HCT116 (cell line): ENCODE measurements at regions not wholly inside any gene's neighbourhood (a gene's known extent, or its start where the extent isn't known, plus 50 kb on each side); places are given as distances from the start of the nearest gene placed in this dataset.

Source experiments
- ATAC-seq: fragments of 200-7000 bp; cut with Tn5 transposase; 2 replicates; pipeline ENCODE4 v1.9.1; 2020; ENCODE audit warnings: mild to moderate bottlenecking, moderate library complexity
- BruUV-seq: library from RNA; stranded (reverse); fragments of 400-500 nt; replicated peaks from 2 replicates; lab custom pipeline; 2021; lab: Mats Ljungman, UMichigan
- CTCF ChIA-PET: fragments of 300-600 bp; sonication (Branson Sonifier 250); formaldehyde crosslinking; loops from one replicate; lab custom pipeline; 2021; ENCODE audit warnings: antibody characterized with exemption; lab: Charles Lee
- POLR2A ChIA-PET: fragments of 300-600, 350-600 bp; sonication (Branson Sonifier 250); formaldehyde crosslinking; loops from one replicate; lab custom pipeline; 2021; ENCODE audit warnings: antibody characterized with exemption; lab: Charles Lee
- RAD21 ChIA-PET, 2 experiments: fragments of 300-600 bp; sonication (Branson Sonifier 250); formaldehyde crosslinking; loops; one replicate each; lab custom pipeline; 2023; ENCODE audit warnings: low total read pairs in 2 of 2; ENCODE audit not compliant: uncharacterized antibody in 2 of 2, unreplicated experiment in 2 of 2, low non-redundant PET in 1 of 2; lab: Charles Lee
- DNase-seq: peaks from one replicate; pipeline ENCODE4 v3.0.0-alpha.2; 2010; ENCODE audit warnings: low read depth, low spot score
- H2AFZ ChIP-seq: fragments of 200-600 bp; shearing (Covaris generic), sonication (generic); 2 replicates; pipeline ENCODE4 v1.6.1; 2017; ENCODE audit warnings: low read depth, mixed run types, mixed read lengths, antibody characterized with exemption, low read length; ENCODE audit not compliant: poor library complexity, severe bottlenecking
- H3K27ac ChIP-seq: 2 replicates; pipeline ENCODE4 v1.5.1; 2012; ENCODE audit warnings: low read depth, low read length
- H3K27me3 ChIP-seq: fragments of 200-600 bp; sonication (generic); 2 replicates; pipeline ENCODE4 v1.6.1; 2016; ENCODE audit warnings: mixed run types, low read length, mixed read lengths; ENCODE audit not compliant: insufficient read depth
- H3K36me3 ChIP-seq, 2 experiments: fragments of 200-500 bp in 1 of 2; fragments of 200-600 bp in 1 of 2; sonication (Bioruptor generic) in 1 of 2; sonication (generic) in 1 of 2; 2 replicates each; pipeline versions ENCODE4 v1.5.1 to v1.6.1; 2014 to 2016; ENCODE audit warnings: low read length in 2 of 2, inconsistent platforms in 1 of 2, mixed read lengths in 1 of 2, mixed run types in 1 of 2; ENCODE audit not compliant: insufficient read depth in 2 of 2, control insufficient read depth in 1 of 2
- H3K4me1 ChIP-seq, 2 experiments: fragments of 200-600 bp in 1 of 2; sonication (generic) in 1 of 2; 2 replicates each; pipeline versions ENCODE4 v1.5.1 to v1.6.1; 2012 to 2017; ENCODE audit warnings: low read length in 2 of 2, inconsistent platforms in 1 of 2, mild to moderate bottlenecking in 1 of 2, mixed read lengths in 1 of 2, mixed run types in 1 of 2, moderate library complexity in 1 of 2; ENCODE audit not compliant: insufficient read depth in 2 of 2, control insufficient read depth in 1 of 2
- H3K4me2 ChIP-seq: fragments of 200-600 bp; sonication (generic); 2 replicates; pipeline ENCODE4 v1.6.1; 2017; ENCODE audit warnings: mixed run types, low read length, mixed read lengths
- H3K4me3 ChIP-seq, 2 experiments: fragments of 200-600 bp in 1 of 2; sonication (generic) in 1 of 2; replicated peaks in 1 of 2; 2 replicates each; pipeline ENCODE4 v1.5.1; 2011 to 2016; ENCODE audit warnings: low read length in 2 of 2, control low read depth in 1 of 2, low read depth in 1 of 2, mild to moderate bottlenecking in 1 of 2, mixed read lengths in 1 of 2, mixed run types in 1 of 2
- H3K79me2 ChIP-seq: fragments of 200-600 bp; sonication (generic); 2 replicates; pipeline ENCODE4 v1.6.1; 2017; ENCODE audit warnings: mild to moderate bottlenecking, mixed run types, low read length, moderate library complexity, mixed read lengths; ENCODE audit not compliant: insufficient read depth
- H3K9ac ChIP-seq: fragments of 200-600 bp; sonication (generic); 2 replicates; pipeline ENCODE4 v1.6.1; 2016; ENCODE audit warnings: low read length, mixed read lengths
- H3K9me2 ChIP-seq: fragments of 200-600 bp; sonication (generic), shearing (Covaris generic); 2 replicates; pipeline ENCODE4 v1.6.1; 2017; ENCODE audit warnings: mixed run types, mild to moderate bottlenecking, moderate library complexity; ENCODE audit not compliant: insufficient read depth
- H3K9me3 ChIP-seq, 2 experiments: fragments of 200-500 bp in 1 of 2; fragments of 200-600 bp in 1 of 2; sonication (Bioruptor generic) in 1 of 2; sonication (generic) in 1 of 2; 2 replicates each; pipeline ENCODE4 v1.6.1; 2014 to 2017; ENCODE audit warnings: low read length in 2 of 2, mixed read lengths in 2 of 2, inconsistent platforms in 1 of 2, low read depth in 1 of 2, mild to moderate bottlenecking in 1 of 2, mixed run types in 1 of 2, moderate library complexity in 1 of 2; ENCODE audit not compliant: control insufficient read depth in 1 of 2, insufficient read depth in 1 of 2
- H4K20me1 ChIP-seq: fragments of 200-600 bp; sonication (generic), shearing (Covaris generic); 2 replicates; pipeline ENCODE4 v1.6.1; 2017; ENCODE audit warnings: mixed run types, mild to moderate bottlenecking, moderate library complexity; ENCODE audit not compliant: insufficient read depth
- CBX3 ChIP-seq: IDR thresholded peaks from 2 replicates; pipeline ENCODE4 v1.6.1; 2012; ENCODE audit warnings: low read depth
- CEBPB ChIP-seq: IDR thresholded peaks from 2 replicates; pipeline ENCODE4 v1.6.1; 2012; ENCODE audit warnings: low read depth
- EGR1 ChIP-seq: IDR thresholded peaks from 2 replicates; pipeline ENCODE4 v1.6.1; 2012; ENCODE audit warnings: low read depth
- ELF1 ChIP-seq: IDR thresholded peaks from 2 replicates; pipeline ENCODE4 v1.6.1; 2012; ENCODE audit warnings: low read depth, borderline replicate concordance
- EZH2phosphoT487 ChIP-seq: fragments of 200-600 bp; IDR thresholded peaks from 2 replicates; pipeline ENCODE4 v1.6.1; 2018; ENCODE audit warnings: antibody characterized with exemption, borderline replicate concordance
- FOSL1 ChIP-seq: IDR thresholded peaks from 2 replicates; pipeline ENCODE4 v1.6.1; 2012; ENCODE audit warnings: low read depth
- JUND ChIP-seq: IDR thresholded peaks from 2 replicates; pipeline ENCODE4 v1.6.1; 2012
- POLR2A ChIP-seq: IDR thresholded peaks from 2 replicates; pipeline ENCODE4 v1.7.0; 2011; ENCODE audit warnings: borderline replicate concordance; ENCODE audit not compliant: insufficient read depth, insufficient read length; ENCODE audit errors: extremely low read depth
- POLR2AphosphoS5 ChIP-seq: IDR thresholded peaks from 2 replicates; pipeline ENCODE4 v1.6.1; 2011; ENCODE audit warnings: mild to moderate bottlenecking, low read depth, low read length, moderate library complexity
- SIN3A ChIP-seq: IDR thresholded peaks from 2 replicates; pipeline ENCODE4 v1.6.1; 2012; ENCODE audit warnings: low read depth
- SP1 ChIP-seq: IDR thresholded peaks from 2 replicates; pipeline ENCODE4 v1.6.1; 2012; ENCODE audit warnings: low read depth
- TCF7L2 ChIP-seq: IDR thresholded peaks from 2 replicates; pipeline ENCODE4 v1.7.0; 2011; ENCODE audit warnings: borderline replicate concordance, inconsistent platforms; ENCODE audit not compliant: insufficient read depth, insufficient read length; ENCODE audit errors: extremely low read depth
- YY1 ChIP-seq: IDR thresholded peaks from 2 replicates; pipeline ENCODE4 v1.6.1; 2011; ENCODE audit warnings: low read length, low read depth, moderate library complexity, mild to moderate bottlenecking; ENCODE audit not compliant: insufficient replicate concordance; ENCODE audit errors: extremely low read depth
- ZFX ChIP-seq: fragments of 450-650 bp; IDR thresholded peaks from 2 replicates; pipeline ENCODE4 v1.6.1; 2017
- ZNF274 ChIP-seq: fragments of 200-500 bp; sonication (Bioruptor generic); IDR thresholded peaks from 2 replicates; pipeline ENCODE4 v1.6.1; 2014; ENCODE audit warnings: mild to moderate bottlenecking, low read depth, low read length, inconsistent platforms
- intact Hi-C: fragments of 100-400 bp; cut with micrococcal nuclease; formaldehyde crosslinking; loops from 2 replicates; pipeline ENCODE4 v1.10.0; 2022
- TF ChIP-seq, protein P1 (sequence below): IDR thresholded peaks from 2 replicates; pipeline ENCODE4 v1.6.1; 2011; ENCODE audit warnings: mild to moderate bottlenecking, low read length, moderate library complexity; ENCODE audit not compliant: insufficient replicate concordance; ENCODE audit errors: extremely low read depth
- TF ChIP-seq, protein P2 (sequence below): IDR thresholded peaks from 2 replicates; pipeline ENCODE4 v1.6.1; 2012; ENCODE audit warnings: low read depth
- TF ChIP-seq, protein P3 (sequence below): IDR thresholded peaks from 2 replicates; pipeline ENCODE4 v1.6.1; 2012
- TF ChIP-seq, protein P4 (sequence below), 3 experiments: fragments of 200-600 bp in 1 of 3; sonication (generic) in 1 of 3; IDR thresholded peaks in 2 of 3; conservative IDR thresholded peaks in 1 of 3; 2 replicates each; pipeline ENCODE4 v1.5.1; 2012 to 2017; ENCODE audit warnings: low read depth in 2 of 3, low read length in 2 of 3, antibody characterized with exemption in 1 of 3, borderline replicate concordance in 1 of 3, control low read depth in 1 of 3, mild to moderate bottlenecking in 1 of 3, mixed read lengths in 1 of 3, mixed run types in 1 of 3, moderate library complexity in 1 of 3; ENCODE audit not compliant: insufficient read depth in 1 of 3

DNA sequence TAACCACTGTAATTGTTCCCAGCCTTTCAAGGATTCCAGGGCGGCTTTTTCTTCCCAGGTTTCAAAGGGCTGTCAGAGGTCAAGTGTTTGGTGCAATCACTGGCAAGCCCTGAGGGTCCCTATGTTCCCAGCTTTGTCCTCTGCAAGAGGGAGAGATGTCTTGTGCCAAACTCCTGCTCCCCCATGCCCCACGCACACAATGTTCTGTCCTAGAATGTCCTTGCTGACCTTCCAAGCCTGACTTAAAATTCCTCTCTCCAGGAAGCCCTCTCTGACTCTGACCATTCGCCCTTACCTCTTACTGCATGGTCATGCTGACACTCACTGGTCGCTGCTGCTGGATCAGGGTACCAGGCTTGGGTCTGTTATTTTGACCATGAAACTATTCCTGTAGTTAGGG lies 152.5 kb upstream of the KCND3 start:
- no peak for ATAC-seq
- TF ChIP-seq YY1: no peak
- no peak for TF ChIP-seq POLR2A
- TF ChIP-seq, protein P1, sequence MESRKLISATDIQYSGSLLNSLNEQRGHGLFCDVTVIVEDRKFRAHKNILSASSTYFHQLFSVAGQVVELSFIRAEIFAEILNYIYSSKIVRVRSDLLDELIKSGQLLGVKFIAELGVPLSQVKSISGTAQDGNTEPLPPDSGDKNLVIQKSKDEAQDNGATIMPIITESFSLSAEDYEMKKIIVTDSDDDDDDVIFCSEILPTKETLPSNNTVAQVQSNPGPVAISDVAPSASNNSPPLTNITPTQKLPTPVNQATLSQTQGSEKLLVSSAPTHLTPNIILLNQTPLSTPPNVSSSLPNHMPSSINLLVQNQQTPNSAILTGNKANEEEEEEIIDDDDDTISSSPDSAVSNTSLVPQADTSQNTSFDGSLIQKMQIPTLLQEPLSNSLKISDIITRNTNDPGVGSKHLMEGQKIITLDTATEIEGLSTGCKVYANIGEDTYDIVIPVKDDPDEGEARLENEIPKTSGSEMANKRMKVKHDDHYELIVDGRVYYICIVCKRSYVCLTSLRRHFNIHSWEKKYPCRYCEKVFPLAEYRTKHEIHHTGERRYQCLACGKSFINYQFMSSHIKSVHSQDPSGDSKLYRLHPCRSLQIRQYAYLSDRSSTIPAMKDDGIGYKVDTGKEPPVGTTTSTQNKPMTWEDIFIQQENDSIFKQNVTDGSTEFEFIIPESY: no peak
- TF ChIP-seq SP1: no peak
- TF ChIP-seq, protein P2, sequence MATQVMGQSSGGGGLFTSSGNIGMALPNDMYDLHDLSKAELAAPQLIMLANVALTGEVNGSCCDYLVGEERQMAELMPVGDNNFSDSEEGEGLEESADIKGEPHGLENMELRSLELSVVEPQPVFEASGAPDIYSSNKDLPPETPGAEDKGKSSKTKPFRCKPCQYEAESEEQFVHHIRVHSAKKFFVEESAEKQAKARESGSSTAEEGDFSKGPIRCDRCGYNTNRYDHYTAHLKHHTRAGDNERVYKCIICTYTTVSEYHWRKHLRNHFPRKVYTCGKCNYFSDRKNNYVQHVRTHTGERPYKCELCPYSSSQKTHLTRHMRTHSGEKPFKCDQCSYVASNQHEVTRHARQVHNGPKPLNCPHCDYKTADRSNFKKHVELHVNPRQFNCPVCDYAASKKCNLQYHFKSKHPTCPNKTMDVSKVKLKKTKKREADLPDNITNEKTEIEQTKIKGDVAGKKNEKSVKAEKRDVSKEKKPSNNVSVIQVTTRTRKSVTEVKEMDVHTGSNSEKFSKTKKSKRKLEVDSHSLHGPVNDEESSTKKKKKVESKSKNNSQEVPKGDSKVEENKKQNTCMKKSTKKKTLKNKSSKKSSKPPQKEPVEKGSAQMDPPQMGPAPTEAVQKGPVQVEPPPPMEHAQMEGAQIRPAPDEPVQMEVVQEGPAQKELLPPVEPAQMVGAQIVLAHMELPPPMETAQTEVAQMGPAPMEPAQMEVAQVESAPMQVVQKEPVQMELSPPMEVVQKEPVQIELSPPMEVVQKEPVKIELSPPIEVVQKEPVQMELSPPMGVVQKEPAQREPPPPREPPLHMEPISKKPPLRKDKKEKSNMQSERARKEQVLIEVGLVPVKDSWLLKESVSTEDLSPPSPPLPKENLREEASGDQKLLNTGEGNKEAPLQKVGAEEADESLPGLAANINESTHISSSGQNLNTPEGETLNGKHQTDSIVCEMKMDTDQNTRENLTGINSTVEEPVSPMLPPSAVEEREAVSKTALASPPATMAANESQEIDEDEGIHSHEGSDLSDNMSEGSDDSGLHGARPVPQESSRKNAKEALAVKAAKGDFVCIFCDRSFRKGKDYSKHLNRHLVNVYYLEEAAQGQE: no peak
- TF ChIP-seq ELF1: no peak
- TF ChIP-seq EGR1: no peak
- TF ChIP-seq FOSL1: no peak
- TF ChIP-seq, protein P3, sequence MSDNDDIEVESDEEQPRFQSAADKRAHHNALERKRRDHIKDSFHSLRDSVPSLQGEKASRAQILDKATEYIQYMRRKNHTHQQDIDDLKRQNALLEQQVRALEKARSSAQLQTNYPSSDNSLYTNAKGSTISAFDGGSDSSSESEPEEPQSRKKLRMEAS: no peak
- no peak for TF ChIP-seq JUND
- TF ChIP-seq, protein P4, sequence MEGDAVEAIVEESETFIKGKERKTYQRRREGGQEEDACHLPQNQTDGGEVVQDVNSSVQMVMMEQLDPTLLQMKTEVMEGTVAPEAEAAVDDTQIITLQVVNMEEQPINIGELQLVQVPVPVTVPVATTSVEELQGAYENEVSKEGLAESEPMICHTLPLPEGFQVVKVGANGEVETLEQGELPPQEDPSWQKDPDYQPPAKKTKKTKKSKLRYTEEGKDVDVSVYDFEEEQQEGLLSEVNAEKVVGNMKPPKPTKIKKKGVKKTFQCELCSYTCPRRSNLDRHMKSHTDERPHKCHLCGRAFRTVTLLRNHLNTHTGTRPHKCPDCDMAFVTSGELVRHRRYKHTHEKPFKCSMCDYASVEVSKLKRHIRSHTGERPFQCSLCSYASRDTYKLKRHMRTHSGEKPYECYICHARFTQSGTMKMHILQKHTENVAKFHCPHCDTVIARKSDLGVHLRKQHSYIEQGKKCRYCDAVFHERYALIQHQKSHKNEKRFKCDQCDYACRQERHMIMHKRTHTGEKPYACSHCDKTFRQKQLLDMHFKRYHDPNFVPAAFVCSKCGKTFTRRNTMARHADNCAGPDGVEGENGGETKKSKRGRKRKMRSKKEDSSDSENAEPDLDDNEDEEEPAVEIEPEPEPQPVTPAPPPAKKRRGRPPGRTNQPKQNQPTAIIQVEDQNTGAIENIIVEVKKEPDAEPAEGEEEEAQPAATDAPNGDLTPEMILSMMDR (IDR thresholded peaks at IDR 0.05 in 2 of 3, conservative IDR thresholded peaks at IDR 0.05 in 1 of 3; ENCODE audit: borderline replicate concordance in 1 of 3, insufficient read depth in 1 of 3, low read depth in 2 of 3, low read length in 2 of 3): no peak
- no peak for TF ChIP-seq SIN3A
- TF ChIP-seq CEBPB: no peak
- TF ChIP-seq POLR2AphosphoS5: no peak
- no peak for TF ChIP-seq TCF7L2
- TF ChIP-seq CBX3: no peak
- no peak for TF ChIP-seq ZNF274
- no peak for TF ChIP-seq ZFX
- TF ChIP-seq EZH2phosphoT487: no peak
- Histone ChIP-seq H4K20me1 (no peaks in the 10 kb centered on the region), H3K27ac (no peak overlapping the region), H3K9me3 (no peaks in the 10 kb centered on the region), H3K4me1 (no peaks in the 10 kb centered on the region), H3K79me2 (no peaks in the 10 kb centered on the region), H3K27me3 (peaks cover 77% of the 10 kb centered on the region), H3K4me2 (no peak overlapping the region), H3K36me3 (no peaks in the 10 kb centered on the region), H2AFZ (no peak overlapping the region), H3K9ac (no peak overlapping the region), H3K9me2 (no peaks in the 10 kb centered on the region), H3K4me3 (no peak overlapping the region)
- ChIA-PET CTCF (no interaction called here), POLR2A (no interaction called here), RAD21 (no interaction called here)
- DNase-seq: no peak
- intact Hi-C loops: no loop called here
- BruUV-seq: no TSS peak
